Body of pancreas (tissue), 4 donors: ENCODE measurements at regions not wholly inside any gene's neighbourhood (a gene's known extent, or its start where the extent isn't known, plus 50 kb on each side); places are given as distances from the start of the nearest gene placed in this dataset.

Source experiments
- ATAC-seq: fragments of 150-250 bp; one replicate; pipeline ENCODE4 v1.9.1; 2016
- DNase-seq, 4 donors: peaks; one replicate each; pipeline ENCODE4 v3.0.0-alpha.2; 2019
- H3K27ac ChIP-seq, 4 donors: fragments of 200-600 bp; sonication (generic); 1 replicate in 3 of 4; 2 replicates in 1 of 4; pipeline versions ENCODE4 v1.5.1 to v1.6.1; 2016 to 2019; ENCODE audit warnings: mild to moderate bottlenecking in 1 of 4, mixed read lengths in 1 of 4, moderate library complexity in 1 of 4
- H3K27me3 ChIP-seq, 2 donors: fragments of 200-600 bp; sonication (generic); one replicate each; pipeline ENCODE4 v1.6.0; 2016; ENCODE audit warnings: mild to moderate bottlenecking in 1 of 2
- H3K36me3 ChIP-seq, 2 donors: fragments of 200-600 bp; sonication (generic); replicated peaks in 1 of 2; 2 replicates each; pipeline ENCODE4 v1.5.1; 2016; ENCODE audit warnings: low read depth in 2 of 2; ENCODE audit not compliant: insufficient read depth in 1 of 2
- H3K4me1 ChIP-seq: fragments of 200-600 bp; sonication (generic); one replicate; pipeline ENCODE4 v1.6.0; 2016
- H3K4me3 ChIP-seq, 2 donors: fragments of 200-600 bp; sonication (generic); 1 replicate in 1 of 2; 2 replicates in 1 of 2; pipeline ENCODE4 v1.5.1; 2016 to 2019
- H3K9me3 ChIP-seq, 3 donors: fragments of 200-600 bp; sonication (generic); 1 replicate in 2 of 3; 2 replicates in 1 of 3; pipeline ENCODE4 v1.5.1; 2016
- POLR2A ChIP-seq, 3 donors: fragments of 450-650 bp; IDR thresholded peaks; one replicate each; pipeline ENCODE4 v1.6.1; 2016; ENCODE audit warnings: antibody characterized with exemption in 3 of 3, mild to moderate bottlenecking in 2 of 3
- WGBS, 2 donors: methylation state at CpG; one replicate each; pipeline ENCODE4 v1.1.5; 2017; 5-methylcytosine and 5-hydroxymethylcytosine counted together
- intact Hi-C: fragments of 100-400 bp; cut with DNase I; formaldehyde crosslinking; loops from one replicate; pipeline ENCODE4 v1.15.1; 2023
- TF ChIP-seq, protein P1 (sequence below), 7 experiments: fragments of 450-650 bp in 4 of 7; fragments of 200-600 bp in 3 of 7; sonication (generic) in 3 of 7; IDR thresholded peaks; one replicate each; pipeline ENCODE4 v1.5.1; 2016 to 2019; ENCODE audit warnings: antibody characterized with exemption in 7 of 7

DNA sequence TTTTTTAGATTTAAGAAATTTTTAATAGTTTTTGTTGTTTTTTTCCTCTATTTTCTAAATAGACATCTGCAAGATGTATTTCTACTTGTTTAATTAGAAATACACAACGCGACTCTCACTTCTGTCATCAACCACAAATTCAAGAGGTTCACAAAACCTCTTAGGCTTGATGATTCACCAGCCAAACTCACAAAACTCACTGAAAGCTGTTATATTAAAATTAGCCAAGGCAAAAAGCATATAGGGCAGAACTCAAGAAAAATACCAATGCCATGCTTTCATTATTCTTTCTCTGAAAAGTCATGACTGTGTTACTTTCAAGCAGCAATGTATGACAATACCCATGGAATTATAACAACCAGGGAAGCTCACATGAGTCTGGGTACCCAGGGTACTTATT lies 487.0 kb upstream of the RGS18 start:
- intact Hi-C loops = no loop called here
- Histone ChIP-seq H3K9me3 (no peaks in the 10 kb centered on the region), H3K27me3 (no peaks in the 10 kb centered on the region), H3K36me3 (no peaks in the 10 kb centered on the region), H3K27ac (no peak overlapping the region), H3K4me3 (no peak overlapping the region), H3K4me1 (no peaks in the 10 kb centered on the region)
- DNase-seq (no peak), ATAC-seq (no peak)
- no peak for TF ChIP-seq POLR2A (IDR thresholded peaks at IDR 0.05)
- TF ChIP-seq, protein P1, sequence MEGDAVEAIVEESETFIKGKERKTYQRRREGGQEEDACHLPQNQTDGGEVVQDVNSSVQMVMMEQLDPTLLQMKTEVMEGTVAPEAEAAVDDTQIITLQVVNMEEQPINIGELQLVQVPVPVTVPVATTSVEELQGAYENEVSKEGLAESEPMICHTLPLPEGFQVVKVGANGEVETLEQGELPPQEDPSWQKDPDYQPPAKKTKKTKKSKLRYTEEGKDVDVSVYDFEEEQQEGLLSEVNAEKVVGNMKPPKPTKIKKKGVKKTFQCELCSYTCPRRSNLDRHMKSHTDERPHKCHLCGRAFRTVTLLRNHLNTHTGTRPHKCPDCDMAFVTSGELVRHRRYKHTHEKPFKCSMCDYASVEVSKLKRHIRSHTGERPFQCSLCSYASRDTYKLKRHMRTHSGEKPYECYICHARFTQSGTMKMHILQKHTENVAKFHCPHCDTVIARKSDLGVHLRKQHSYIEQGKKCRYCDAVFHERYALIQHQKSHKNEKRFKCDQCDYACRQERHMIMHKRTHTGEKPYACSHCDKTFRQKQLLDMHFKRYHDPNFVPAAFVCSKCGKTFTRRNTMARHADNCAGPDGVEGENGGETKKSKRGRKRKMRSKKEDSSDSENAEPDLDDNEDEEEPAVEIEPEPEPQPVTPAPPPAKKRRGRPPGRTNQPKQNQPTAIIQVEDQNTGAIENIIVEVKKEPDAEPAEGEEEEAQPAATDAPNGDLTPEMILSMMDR (IDR thresholded peaks at IDR 0.05) = no peak
- WGBS, 2 donors = 95 to 97% methylated on average over 2 of the region's 2 CpGs

DNA sequence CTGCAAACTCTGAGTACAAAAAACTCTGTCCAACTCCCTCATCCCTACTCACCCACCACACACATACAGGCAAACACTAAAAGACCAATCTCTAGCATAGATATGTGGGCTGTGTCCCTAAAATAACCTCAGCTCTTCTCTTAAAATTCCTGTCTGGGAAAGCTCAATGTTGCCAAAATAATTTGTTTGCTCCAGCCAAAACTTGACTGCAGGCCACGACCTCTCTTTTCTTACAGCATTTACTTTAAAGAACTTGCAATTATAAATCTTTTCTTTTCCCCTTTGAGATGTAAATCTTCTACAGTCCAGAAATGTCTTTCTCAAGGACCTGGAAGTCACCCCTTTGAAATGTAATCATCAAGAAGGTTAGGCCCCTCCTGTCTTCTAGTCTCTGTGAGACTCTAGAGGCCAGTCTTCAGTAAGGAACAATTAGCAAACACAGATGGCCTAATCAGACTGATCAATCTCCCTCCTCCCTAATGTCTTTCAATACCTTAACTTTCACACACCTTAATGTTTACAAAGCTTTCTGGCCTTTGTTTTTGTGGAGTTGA lies 483.6 kb upstream of the RGS18 start:
- no peak for DNase-seq
- ATAC-seq = no peak
- 80 to 87% methylated on average over 1 of the region's 1 CpG for WGBS, 2 donors
- Histone ChIP-seq H3K27ac (no peak overlapping the region), H3K4me3 (no peak overlapping the region), H3K27me3 (no peaks in the 10 kb centered on the region), H3K36me3 (no peaks in the 10 kb centered on the region), H3K4me1 (no peaks in the 10 kb centered on the region), H3K9me3 (no peaks in the 10 kb centered on the region)
- no peak for TF ChIP-seq POLR2A (IDR thresholded peaks at IDR 0.05)
- TF ChIP-seq, protein P1 (IDR thresholded peaks at IDR 0.05) = no peak
- intact Hi-C loops = no loop called here

DNA sequence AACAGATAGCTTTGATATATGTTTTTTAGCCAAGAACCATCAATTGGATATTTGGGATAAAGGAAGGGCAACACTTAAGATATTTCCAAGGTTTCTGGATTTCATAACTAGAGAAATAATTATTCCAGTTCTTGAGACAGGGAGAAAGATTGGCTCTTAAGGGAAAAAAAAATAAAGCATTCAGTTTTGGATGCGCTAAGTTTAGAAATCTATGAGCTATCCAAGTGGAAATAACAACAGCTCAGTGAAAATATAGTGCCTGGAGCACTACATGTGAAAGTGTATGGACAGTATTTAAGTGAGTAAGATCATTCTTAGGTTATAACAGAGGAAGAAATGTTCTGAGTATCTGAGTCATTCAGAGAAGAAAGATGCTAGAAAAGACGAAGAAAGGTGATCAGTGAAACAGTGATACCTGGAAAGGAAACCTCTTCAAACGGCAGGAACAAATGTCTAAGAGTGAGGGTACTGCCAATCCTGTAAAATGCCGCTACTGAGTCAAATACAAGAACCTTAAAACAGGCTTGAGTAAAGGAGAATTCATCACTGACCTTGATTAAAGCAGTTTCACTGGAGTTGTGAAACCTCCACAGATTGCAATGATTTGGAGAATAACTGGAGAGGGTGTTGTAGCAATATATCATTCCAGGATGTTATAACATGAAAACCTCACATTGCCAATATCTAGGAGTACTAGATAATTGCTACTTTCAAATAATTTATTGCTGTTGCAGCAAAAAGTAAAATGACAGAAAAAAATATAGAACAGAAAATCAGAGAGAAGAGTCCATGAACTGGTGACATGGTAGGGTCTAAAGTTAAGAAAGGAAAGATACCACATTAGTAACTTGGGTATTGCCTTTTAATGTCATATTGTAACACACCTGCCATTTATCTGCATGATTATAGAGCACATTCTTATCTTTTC lies 482.1 kb upstream of the RGS18 start:
- no peaks in the 10 kb centered on the region for H3K27me3 ChIP-seq
- DNase-seq = no peak
- no peak overlapping the region for H3K27ac ChIP-seq
- no peaks in the 10 kb centered on the region for H3K9me3 ChIP-seq
- H3K4me1 ChIP-seq = no peaks in the 10 kb centered on the region
- 71 to 74% methylated on average over 4 of the region's 4 CpGs for WGBS, 2 donors
- ATAC-seq = no peak
- no peak for TF ChIP-seq POLR2A (IDR thresholded peaks at IDR 0.05)
- TF ChIP-seq, protein P1 (IDR thresholded peaks at IDR 0.05) = no peak
- H3K36me3 ChIP-seq = no peaks in the 10 kb centered on the region
- H3K4me3 ChIP-seq = no peak overlapping the region
- intact Hi-C loops = no loop called here

DNA sequence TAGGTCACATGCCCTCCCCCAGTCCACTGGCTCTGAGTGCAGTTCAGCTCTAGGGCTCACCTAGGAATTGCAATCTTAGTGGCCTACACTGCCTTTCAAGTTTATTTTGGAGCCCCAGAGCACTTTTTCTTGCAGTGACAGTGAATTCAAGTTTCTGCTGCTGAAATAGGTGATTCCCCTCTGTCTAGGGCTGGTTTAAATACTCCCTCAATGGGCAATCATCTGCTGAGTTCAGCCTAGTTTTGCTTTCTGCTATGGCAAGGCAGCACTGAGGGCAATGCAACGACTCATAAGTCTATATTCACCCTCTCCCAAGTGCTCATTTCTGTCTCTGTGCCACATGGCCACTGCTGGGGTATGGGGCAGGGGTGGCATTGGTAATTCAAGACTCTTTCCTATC lies 472.6 kb upstream of the RGS18 start:
- intact Hi-C loops = no loop called here
- TF ChIP-seq POLR2A (IDR thresholded peaks at IDR 0.05) = no peak
- TF ChIP-seq, protein P1 (IDR thresholded peaks at IDR 0.05) = no peak
- no peak overlapping the region for H3K4me3 ChIP-seq
- 52 to 55% methylated on average over 1 of the region's 1 CpG for WGBS, 2 donors
- no peaks in the 10 kb centered on the region for H3K9me3 ChIP-seq
- H3K36me3 ChIP-seq = no peaks in the 10 kb centered on the region
- H3K27ac ChIP-seq = no peak overlapping the region
- DNase-seq = no peak
- H3K27me3 ChIP-seq = no peaks in the 10 kb centered on the region
- no peak for ATAC-seq
- no peaks in the 10 kb centered on the region for H3K4me1 ChIP-seq
